ENCODE measurements at regions not wholly inside any gene's neighbourhood (a gene's known extent, or its start where the extent isn't known, plus 50 kb on each side); places are given as distances from the start of the nearest gene placed in this dataset.
"Not testable (repeated sequence)": the region's sequence is repeated elsewhere in the genome, so short reads cannot be mapped to it uniquely, and the experiment has no call there.

DNA sequence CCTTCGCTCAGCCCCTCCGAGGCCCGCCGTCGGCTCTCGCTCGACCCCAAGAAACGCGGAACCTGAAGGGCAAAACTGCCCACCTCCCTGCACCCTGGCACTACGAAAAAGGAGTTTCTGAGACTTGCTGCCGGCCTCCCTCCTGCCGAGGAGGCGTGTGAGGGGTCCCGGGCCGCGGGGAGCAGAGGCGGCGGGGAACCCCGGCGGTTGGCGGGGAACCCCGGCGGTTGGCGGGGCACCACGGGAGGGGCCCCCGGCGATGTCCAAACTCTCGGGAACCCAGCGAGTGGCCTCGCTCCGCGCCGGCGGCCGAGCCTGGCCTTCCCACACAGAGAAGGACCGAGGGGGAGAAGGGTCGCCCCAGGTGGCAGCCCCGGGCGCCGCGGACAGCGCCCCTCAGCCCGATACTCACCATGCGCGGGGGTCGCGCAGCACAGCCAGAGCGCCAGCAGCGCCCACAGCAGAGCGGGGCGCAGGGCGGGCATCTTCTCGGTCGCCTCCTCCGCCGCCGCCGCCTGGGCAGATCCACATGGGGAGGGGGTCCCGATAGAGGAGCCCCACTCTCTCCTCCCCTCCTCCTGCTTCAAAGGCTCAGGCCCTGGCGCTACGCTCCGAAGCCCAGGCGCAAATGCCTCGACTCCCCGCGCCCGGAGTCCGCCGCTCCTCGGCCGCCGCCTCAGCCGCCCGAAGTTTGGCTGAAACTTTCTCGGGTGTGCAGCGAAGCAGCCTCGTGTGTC, 69.4 kb upstream of the NUDT4B start:
- peak; percentile 9 for DNase-seq

DNA sequence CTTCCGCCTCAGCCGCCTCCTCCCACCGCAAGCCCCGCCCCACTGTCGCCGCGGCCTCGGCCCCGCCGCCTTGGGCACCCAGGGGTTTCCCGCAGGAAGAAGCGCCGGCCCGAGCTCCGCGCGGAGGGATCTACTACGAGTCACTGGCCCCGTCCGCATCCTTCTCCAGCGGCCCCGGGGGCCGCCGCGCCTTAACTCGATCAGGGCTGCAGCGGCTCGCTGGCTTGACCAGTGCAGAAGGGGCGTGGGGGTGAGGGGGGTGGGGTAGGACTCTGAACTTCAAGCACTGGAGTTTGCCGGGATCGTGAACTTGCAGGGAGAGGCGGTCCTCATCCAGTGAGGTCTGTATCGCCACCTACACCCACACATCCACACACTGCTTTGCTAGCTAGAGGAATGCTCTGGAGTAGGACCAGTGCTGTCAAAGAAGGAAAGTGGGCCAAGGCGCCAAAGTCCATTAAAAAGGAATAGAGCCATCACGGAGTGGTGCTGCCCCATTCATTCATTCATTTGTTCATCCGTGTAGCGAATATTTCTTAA, 68.7 kb upstream of the NUDT4B start:
- not testable (repeated sequence) for DNase-seq

DNA sequence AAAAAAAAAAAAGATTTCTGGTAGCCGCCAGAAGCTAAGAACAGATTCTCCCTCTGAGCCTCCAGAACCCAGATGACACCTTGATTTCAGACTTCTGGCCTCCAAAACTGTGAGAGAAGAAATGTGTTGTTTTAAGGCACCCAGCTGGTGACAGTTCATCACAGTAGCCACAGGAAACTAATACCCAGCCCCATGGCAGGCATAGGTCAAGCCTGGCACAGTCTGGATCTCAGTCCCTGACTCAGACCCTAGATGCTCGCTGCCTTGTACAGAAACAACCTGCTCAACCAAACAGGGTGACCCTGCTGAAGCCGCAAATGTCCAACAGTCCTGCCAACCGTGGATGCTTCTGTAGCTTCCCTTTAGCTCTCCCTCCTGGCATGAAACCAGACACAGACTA, 61.8 kb upstream of the NUDT4B start:
- not testable (repeated sequence) for DNase-seq

DNA sequence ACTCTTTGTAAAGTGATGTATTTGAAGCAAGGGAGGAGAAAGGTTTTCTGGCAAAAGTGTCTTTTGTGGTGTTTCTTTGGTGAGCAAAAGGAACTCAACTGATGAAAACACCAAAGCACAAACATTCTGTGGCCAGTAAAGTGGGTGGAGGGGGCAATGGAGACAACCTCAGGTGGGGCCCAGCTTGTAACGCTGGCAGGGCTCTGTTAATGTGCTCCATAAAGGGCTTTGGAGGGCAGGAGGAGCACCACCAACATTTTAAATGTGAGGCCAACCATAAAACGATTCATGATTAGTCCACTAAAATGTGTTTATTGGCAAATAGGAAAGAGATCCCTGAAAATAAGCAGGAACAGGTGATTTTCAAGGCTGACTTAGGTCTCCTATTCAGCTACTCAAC, 61.2 kb upstream of the NUDT4B start:
- DNase-seq = not testable (repeated sequence)
